Uterus (tissue), 3 donors: ENCODE measurements at regions not wholly inside any gene's neighbourhood (a gene's known extent, or its start where the extent isn't known, plus 50 kb on each side); places are given as distances from the start of the nearest gene placed in this dataset.

Experiments used
- DNase-seq, 2 donors: peaks; one replicate each; pipeline ENCODE4 v3.0.0-alpha.2; 2019 to 2020
- H3K27ac ChIP-seq, 2 donors: fragments of 200-600 bp; sonication (generic); 1 replicate in 1 of 2; 2 replicates in 1 of 2; pipeline ENCODE4 v1.5.1; 2016 to 2018
- H3K27me3 ChIP-seq, 2 donors: fragments of 200-600 bp; sonication (generic); one replicate each; pipeline ENCODE4 v1.5.1; 2018 to 2019; ENCODE audit warnings: control low read depth in 1 of 2
- H3K36me3 ChIP-seq, 2 donors: fragments of 200-600 bp; sonication (generic); one replicate each; pipeline ENCODE4 v1.5.1; 2019; ENCODE audit warnings: control low read depth in 1 of 2
- H3K4me1 ChIP-seq, 2 donors: fragments of 200-600 bp; sonication (generic); one replicate each; pipeline ENCODE4 v1.5.1; 2018 to 2019; ENCODE audit warnings: control low read depth in 1 of 2
- H3K4me3 ChIP-seq, 2 donors: fragments of 200-600 bp; sonication (generic); 1 replicate in 1 of 2; 2 replicates in 1 of 2; pipeline ENCODE4 v1.5.1; 2018 to 2019; ENCODE audit warnings: mild to moderate bottlenecking in 1 of 2
- H3K9me3 ChIP-seq, 2 donors: fragments of 200-600 bp; sonication (generic); one replicate each; pipeline ENCODE4 v1.5.1; 2019; ENCODE audit warnings: control low read depth in 1 of 2
- POLR2A ChIP-seq, 2 donors: fragments of 450-650 bp; IDR thresholded peaks; one replicate each; pipeline ENCODE4 v1.6.1; 2016; ENCODE audit warnings: antibody characterized with exemption in 2 of 2, mild to moderate bottlenecking in 1 of 2, moderate library complexity in 1 of 2
- intact Hi-C: fragments of 100-400 bp; cut with DNase I; formaldehyde crosslinking; loops from one replicate; pipeline ENCODE4 v1.15.1; 2023; ENCODE audit warnings: low total_unique reads
- TF ChIP-seq, protein P1 (sequence below), 4 experiments: fragments of 200-600 bp in 2 of 4; fragments of 450-650 bp in 2 of 4; sonication (generic) in 2 of 4; IDR thresholded peaks; one replicate each; pipeline ENCODE4 v1.5.1; 2016 to 2019; ENCODE audit warnings: antibody characterized with exemption in 4 of 4, mild to moderate bottlenecking in 2 of 4, moderate library complexity in 1 of 4
- donor health status: DM: yes; HTN: yes; CAD: no.

DNA sequence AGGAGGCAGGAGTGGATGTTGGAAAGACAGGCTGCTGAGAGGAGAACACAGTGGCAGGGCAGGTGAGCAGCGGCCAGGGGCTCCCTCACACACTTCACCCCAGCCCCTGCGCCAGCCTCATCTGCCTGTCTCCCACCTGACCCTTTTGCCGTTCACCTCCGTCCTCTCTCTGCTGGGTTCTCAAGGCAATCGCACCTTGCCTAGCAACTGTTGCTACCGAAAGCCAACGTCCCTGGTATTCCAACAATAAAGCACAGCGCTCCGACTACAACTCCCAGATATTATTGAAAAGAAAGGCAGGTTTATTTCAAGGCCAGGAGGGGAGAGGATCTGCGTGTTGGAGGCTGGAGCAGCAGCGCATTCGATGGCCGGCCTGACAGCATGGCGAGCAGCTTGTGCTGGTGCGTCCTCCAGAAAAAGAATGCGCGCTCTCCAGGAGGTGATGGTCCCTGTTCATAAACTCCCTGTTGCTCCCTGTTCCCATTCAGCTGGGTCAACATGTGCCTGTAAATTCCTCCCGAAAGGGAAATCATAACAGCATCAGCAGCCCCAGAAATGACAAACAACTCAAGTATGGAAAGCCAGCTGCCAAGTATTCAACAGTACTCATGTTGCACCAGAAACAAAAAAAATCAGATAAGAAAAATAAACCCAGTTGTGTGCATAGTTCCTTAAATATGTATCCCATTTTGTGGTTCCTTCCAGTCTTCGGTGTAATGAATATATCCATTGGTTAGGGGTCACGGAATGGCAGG is 153.0 kb upstream of the DIO3 start:
- no peaks in the 10 kb centered on the region for H3K9me3 ChIP-seq
- H3K4me1 ChIP-seq = peaks cover 9 to 10% of the 10 kb centered on the region in 2 donors
- H3K36me3 ChIP-seq = no peaks in the 10 kb centered on the region
- H3K4me3 ChIP-seq = no peak overlapping the region
- H3K27me3 ChIP-seq = no peaks in the 10 kb centered on the region
- TF ChIP-seq, protein P1, sequence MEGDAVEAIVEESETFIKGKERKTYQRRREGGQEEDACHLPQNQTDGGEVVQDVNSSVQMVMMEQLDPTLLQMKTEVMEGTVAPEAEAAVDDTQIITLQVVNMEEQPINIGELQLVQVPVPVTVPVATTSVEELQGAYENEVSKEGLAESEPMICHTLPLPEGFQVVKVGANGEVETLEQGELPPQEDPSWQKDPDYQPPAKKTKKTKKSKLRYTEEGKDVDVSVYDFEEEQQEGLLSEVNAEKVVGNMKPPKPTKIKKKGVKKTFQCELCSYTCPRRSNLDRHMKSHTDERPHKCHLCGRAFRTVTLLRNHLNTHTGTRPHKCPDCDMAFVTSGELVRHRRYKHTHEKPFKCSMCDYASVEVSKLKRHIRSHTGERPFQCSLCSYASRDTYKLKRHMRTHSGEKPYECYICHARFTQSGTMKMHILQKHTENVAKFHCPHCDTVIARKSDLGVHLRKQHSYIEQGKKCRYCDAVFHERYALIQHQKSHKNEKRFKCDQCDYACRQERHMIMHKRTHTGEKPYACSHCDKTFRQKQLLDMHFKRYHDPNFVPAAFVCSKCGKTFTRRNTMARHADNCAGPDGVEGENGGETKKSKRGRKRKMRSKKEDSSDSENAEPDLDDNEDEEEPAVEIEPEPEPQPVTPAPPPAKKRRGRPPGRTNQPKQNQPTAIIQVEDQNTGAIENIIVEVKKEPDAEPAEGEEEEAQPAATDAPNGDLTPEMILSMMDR (IDR thresholded peaks at IDR 0.05) = no peak
- TF ChIP-seq POLR2A (IDR thresholded peaks at IDR 0.05) = no peak
- H3K27ac ChIP-seq = peak overlapping the region; percentile 82 to 85
- peak; percentile 58 to 67 for DNase-seq
- intact Hi-C loops = no loop called here

- no peaks in the 10 kb centered on the region for H3K36me3 ChIP-seq
- peak overlapping the region; percentile 82 to 85 for H3K27ac ChIP-seq
- intact Hi-C loops = no loop called here
- no peak for DNase-seq
- no peak for TF ChIP-seq POLR2A (IDR thresholded peaks at IDR 0.05)
- TF ChIP-seq, protein P1 (IDR thresholded peaks at IDR 0.05) = no peak
- peaks cover 9 to 10% of the 10 kb centered on the region in 2 donors for H3K4me1 ChIP-seq
- H3K9me3 ChIP-seq = no peaks in the 10 kb centered on the region
- H3K4me3 ChIP-seq = no peak overlapping the region
- no peaks in the 10 kb centered on the region for H3K27me3 ChIP-seq
These were observed 152.2 kb upstream of the DIO3 start for GRCh38 chr14:101409006-101409543.

DNA sequence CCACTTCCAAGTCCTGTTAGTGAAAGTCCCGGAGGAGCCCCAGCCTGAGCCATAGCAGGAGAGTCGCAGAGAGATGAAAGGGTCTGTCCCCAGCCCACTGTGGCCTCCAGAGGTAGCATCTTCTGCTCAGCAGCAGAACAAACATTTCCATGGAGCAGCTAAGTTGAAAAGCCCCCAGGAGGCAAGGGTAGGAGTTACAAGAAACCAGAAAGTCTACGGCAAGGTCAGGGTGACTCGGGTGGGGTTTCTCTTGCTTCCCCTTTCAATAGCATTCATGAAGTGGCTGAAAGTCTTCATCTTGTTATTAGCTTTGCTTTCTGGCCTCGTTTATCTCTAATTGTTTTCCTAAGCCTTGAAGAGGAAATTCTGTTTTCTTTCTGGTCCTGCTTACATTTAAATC is 151.2 kb upstream of the DIO3 start:
- Histone ChIP-seq H3K4me3 (no peak overlapping the region), H3K36me3 (no peaks in the 10 kb centered on the region), H3K27ac (peak overlapping the region; percentile 82 to 85), H3K27me3 (no peaks in the 10 kb centered on the region), H3K9me3 (no peaks in the 10 kb centered on the region), H3K4me1 (peaks cover 6 to 9% of the 10 kb centered on the region in 2 donors)
- no peak for DNase-seq
- intact Hi-C loops = no loop called here
- no peak for TF ChIP-seq POLR2A (IDR thresholded peaks at IDR 0.05)
- TF ChIP-seq, protein P1 (IDR thresholded peaks at IDR 0.05) = no peak

DNA sequence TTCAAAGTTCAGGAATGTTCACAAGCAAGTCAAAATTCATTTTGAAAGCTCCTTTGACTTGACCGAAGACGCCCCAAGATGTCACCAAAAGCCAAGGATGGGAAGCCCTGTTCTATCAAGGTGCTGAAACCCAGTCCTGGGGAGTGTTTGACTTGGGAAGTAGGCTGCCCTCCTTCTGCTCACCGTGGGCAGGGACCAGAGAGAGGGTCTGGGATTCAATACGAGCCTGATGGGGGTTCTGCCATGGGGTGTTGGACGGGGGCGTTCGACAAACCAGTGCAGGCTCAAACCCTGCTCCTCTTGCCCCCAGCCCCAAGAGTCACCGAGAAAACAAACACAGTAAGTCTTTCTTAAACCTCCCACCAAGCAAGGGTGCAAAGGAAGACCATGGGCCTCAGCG is 150.1 kb upstream of the DIO3 start:
- Histone ChIP-seq H3K27ac (no peak overlapping the region), H3K4me1 (peaks cover 6 to 9% of the 10 kb centered on the region in 2 donors), H3K4me3 (no peak overlapping the region), H3K36me3 (no peaks in the 10 kb centered on the region), H3K9me3 (no peaks in the 10 kb centered on the region), H3K27me3 (no peaks in the 10 kb centered on the region)
- intact Hi-C loops = no loop called here
- no peak for DNase-seq
- TF ChIP-seq, protein P1 (IDR thresholded peaks at IDR 0.05) = no peak
- TF ChIP-seq POLR2A (IDR thresholded peaks at IDR 0.05) = no peak

- intact Hi-C loops = no loop called here
- Histone ChIP-seq H3K4me3 (no peak overlapping the region), H3K36me3 (no peaks in the 10 kb centered on the region), H3K9me3 (no peaks in the 10 kb centered on the region), H3K27ac (no peak overlapping the region), H3K27me3 (no peaks in the 10 kb centered on the region), H3K4me1 (peaks cover 6 to 9% of the 10 kb centered on the region in 2 donors)
- no peak for TF ChIP-seq POLR2A (IDR thresholded peaks at IDR 0.05)
- TF ChIP-seq, protein P1 (IDR thresholded peaks at IDR 0.05) = no peak
- DNase-seq = no peak
These were observed 149.5 kb upstream of the DIO3 start for GRCh38 chr14:101411779-101412178.
